A549 (cell line): ENCODE measurements at regions not wholly inside any gene's neighbourhood (a gene's known extent, or its start where the extent isn't known, plus 50 kb on each side); places are given as distances from the start of the nearest gene placed in this dataset.

Experiments used
- BHLHE40 ChIP-seq: IDR thresholded peaks from 2 replicates; pipeline ENCODE4 v1.6.1; 2012; ENCODE audit warnings: low read depth, low read length, inconsistent platforms
- CTCF ChIP-seq: fragments of >200 bp; sonication (Bioruptor Twin); formaldehyde crosslinking; IDR thresholded peaks from 3 replicates; pipeline ENCODE4 v1.5.1; 2016
- MAX ChIP-seq: IDR thresholded peaks from 2 replicates; pipeline ENCODE4 v1.6.1; 2012

GRCh38 chr4:122285285-122285684 lies 93.5 kb upstream of the ADAD1 start:
- TF ChIP-seq BHLHE40 = no peak
- TF ChIP-seq CTCF = no peak
- TF ChIP-seq MAX = no peak
